ENCODE measurements at regions not wholly inside any gene's neighbourhood (a gene's known extent, or its start where the extent isn't known, plus 50 kb on each side); places are given as distances from the start of the nearest gene placed in this dataset.

- TF ChIP-seq ZFP36 (IDR thresholded peaks at IDR 0.05; ENCODE audit: borderline replicate concordance, partially characterized antibody) (no peak), BHLHE40 (IDR thresholded peaks at IDR 0.05; ENCODE audit: low read depth, low read length) (no peak), CBX8 (IDR thresholded peaks at IDR 0.05) (no peak), JUN (IDR thresholded peaks at IDR 0.05) (no peak), CEBPB (IDR thresholded peaks at IDR 0.05) (no peak)
These were observed 469.5 kb upstream of the PROK2 start for GRCh38 chr3:72254483-72254882.
